ENCODE measurements at regions not wholly inside any gene's neighbourhood (a gene's known extent, or its start where the extent isn't known, plus 50 kb on each side); places are given as distances from the start of the nearest gene placed in this dataset.
"Not testable (repeated sequence)": the region's sequence is repeated elsewhere in the genome, so short reads cannot be mapped to it uniquely, and the experiment has no call there.

GRCh38 chr17:77796176-77796860 is 162.2 kb upstream of the TNRC6C start:
- no peak for DNase-seq (ENCODE audit: low spot score)

DNA sequence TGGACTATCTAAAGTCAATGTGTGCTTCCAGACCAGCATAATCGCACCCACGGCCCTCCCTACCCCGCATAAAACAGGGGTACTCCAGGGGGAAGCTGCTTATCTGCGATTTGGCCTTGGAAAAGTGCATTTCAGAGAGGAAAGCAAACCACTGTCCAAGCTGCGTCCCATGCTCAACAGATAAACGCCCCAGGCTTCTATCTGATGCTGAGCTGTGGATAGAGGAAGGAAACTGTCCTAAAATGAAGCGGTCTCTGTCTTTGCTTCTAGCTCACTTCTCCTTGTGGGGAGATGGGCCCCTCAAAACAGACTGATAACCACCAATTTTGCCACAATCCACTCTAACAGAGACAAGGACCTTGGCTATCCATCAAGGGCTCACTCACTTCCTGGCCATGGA is 160.5 kb upstream of the TNRC6C start:
- no peak for DNase-seq (ENCODE audit: low spot score)

- DNase-seq (ENCODE audit: low spot score), result no peak
Measured at GRCh38 chr17:77798481-77798880, 160.0 kb upstream of the TNRC6C start.

DNA sequence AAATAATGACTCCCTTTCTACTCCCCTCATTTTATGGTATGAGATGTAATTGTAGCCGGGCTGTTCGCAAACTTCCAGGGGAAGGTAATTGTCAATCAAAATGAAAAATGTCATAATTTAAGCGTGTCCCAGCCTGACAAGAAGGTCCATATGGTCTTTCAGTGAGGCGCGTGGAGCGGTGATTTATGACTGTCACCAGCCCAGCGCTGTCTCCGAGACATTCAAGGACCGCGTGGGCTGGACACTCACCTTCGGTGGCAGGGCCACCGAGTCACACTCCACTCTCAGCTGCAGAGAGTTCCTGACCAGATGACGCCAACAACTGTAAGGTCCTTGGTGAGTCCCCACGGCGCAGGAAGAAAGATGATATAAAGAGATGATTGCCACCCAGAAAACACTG is 157.7 kb upstream of the TNRC6C start:
- no peak for DNase-seq (ENCODE audit: low spot score)

GRCh38 chr17:77801545-77802332 is 156.8 kb upstream of the TNRC6C start:
- DNase-seq (ENCODE audit: low spot score), result no peak

GRCh38 chr17:77802333-77802615 is 156.2 kb upstream of the TNRC6C start:
- DNase-seq (ENCODE audit: low spot score), result no peak

DNA sequence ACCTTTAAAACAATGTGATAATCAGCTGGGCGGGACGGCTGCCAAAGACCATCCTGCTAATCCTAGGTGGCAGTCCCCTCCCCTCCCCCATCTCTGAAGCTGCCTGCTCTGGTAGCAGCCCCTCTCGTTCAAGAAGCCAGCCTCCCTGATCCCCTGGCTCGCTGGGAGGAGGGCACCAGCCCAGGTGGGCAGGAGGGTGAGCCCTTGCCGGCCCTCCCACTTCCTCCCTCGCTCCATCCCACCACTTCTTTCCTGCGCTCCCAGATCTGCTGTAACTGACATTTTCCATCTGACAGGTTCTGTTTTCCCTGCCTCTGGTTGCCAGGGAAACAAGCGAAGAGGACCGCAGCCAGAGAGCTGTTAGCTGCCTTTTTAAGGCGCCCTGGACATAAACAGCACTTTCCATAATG is 155.7 kb upstream of the TNRC6C start:
- DNase-seq (ENCODE audit: low spot score), result no peak

DNA sequence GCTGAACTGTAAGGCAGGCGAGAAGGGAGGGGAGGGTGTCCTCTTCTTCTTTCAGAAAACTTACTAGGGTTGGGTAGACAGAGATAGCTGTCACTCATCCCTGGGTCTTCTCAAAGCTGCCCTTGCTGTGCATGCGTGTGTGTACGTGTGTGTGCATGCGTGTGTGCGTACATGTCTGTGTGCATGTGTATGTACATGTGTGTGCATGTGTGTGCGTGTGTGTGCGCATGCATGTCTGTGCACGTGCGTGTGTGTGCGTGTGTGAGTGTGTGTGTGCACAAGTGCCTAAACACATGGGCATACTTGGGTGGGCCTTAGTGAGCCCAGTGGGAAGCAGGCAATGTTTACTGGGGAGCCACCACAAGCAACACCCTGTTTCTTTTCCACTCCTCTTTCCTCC is 154.8 kb upstream of the TNRC6C start:
- no peak for DNase-seq (ENCODE audit: low spot score)

DNA sequence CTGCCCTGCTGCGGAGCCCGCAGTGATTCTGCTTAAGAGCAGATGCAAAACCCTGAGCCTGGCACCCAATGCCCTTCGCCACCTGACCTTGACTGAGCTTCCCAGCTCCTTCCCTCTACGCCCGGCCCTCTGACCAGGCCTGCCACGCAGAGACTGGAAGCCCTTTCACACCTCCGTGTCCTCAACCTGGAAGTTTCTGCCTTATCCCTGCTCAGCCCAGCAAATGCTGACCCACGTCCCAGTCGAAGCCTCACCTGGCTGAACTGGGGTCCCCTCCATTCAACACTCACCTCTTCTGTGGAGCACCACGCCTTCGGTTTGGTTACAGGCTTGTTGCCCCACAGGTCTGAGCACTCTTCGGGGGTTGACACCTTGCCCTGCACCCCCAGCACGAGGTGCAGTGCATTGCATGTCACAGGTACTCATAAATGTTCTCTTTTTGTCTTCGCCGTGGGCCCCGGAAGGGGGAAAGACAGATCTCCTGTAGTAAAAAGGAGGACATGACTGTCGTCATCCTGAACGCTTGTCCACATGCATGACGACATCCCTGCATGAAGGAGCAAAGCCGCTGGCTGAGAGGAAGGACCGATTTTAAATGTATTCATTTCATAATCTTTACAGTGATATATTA is 153.6 kb upstream of the TNRC6C start:
- DNase-seq (ENCODE audit: low spot score), result no peak

- not testable (repeated sequence) for DNase-seq (ENCODE audit: low spot score)
Measured at GRCh38 chr17:77805970-77806369, 152.5 kb upstream of the TNRC6C start.

DNA sequence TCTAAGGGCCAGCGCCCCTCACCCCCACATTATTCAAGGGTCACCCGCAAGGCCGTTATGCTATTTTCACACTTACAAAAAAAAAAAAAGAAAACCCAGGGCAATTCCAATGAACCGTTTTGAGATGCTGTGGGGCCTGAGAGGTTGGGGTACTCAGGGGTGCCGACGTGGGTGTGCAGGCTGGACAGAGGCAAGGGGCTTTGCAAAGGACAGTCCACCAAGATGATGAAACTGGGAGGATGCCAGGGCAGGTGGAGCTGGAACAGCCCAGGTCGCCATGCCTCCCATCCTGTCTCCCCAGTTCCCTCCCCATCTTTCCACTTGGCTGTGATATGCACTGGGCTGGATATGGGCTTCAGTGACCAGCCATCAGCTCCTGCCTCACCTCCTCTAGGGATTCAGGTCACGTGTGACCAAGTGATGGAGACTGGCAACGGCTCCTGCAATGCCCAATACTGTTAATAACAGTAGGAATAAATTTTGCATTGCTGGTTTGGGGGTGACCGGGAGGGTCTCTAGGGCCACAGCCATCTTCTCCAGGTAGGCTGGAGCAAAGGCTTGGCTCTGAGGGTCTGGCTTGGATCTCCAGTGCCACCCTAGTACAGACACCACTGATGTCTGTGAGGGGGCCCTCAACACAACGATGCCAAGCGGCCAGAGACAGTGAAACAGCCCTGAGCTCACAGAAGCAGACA is 151.3 kb upstream of the TNRC6C start:
- no peak for DNase-seq (ENCODE audit: low spot score)

DNA sequence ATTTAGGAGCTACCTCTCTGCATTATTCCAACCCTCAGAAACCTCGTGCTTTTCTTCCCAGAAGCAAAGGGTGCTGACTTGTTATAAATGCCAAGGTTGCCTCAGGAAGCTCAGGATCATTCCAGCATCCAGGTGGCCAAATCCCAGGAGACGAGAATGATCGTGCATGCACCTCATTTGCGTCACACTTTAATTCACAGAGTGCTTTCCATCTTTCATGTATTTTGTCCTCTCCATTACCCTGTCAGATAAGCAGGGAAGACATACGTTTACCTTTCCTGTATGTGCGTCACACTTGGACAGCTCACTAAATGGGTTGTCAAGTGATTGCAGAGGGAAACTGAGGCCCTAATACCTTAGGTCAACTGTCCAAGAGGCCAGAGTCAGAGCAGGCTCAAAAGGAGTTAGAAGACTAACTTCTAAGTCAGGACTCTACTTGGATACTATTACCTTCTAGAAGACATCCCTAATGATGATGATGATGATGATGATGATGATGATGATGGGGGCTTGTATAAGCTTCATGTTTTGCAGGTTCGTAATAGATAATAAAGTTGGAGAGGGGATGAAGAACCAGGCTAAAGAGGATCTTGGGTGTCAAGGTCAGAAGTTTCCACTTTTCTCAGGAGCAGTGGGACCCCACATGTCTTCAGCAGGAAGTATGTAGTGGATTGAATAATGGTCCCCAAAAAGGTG is 150.6 kb upstream of the TNRC6C start:
- no peak for DNase-seq (ENCODE audit: low spot score)

DNA sequence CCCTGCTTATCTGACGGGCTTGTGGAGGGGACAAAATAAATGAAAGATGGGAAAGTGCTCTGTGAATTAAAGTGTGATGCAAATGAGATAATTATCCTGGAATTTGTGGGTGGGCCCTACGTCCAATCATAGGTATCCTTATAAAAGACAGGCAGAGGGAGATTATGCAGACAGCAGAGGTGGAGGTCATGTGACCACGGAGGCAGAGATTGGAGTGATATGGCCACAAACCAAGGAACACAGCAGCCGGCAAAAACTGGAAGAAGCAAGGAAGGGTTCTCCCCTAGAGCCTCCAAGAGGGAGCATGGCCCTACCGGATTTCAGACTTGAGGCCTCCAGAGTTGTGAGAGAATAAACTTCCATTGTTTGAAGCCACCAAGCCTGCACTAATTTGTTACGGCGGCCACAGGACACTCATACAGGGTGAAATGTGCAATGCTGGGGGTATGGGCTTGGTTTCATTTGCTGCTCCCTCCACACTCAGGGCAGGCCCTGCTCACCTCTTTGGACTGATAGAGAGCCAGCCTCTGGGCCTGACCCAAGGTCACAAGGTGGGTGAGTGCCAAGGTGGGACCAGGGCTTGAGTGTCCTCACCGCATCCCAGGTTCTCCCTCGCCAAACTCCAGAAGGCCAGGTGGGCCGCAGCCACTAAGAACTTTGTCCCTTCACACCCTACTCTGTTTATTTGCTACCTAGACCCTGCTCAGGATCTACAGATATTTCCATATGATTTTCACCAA is 149.6 kb upstream of the TNRC6C start:
- DNase-seq (ENCODE audit: low spot score), result no peak

- DNase-seq (ENCODE audit: low spot score), result no peak
Measured at GRCh38 chr17:77809814-77810213, 148.7 kb upstream of the TNRC6C start.

GRCh38 chr17:77810536-77810935 is 148.0 kb upstream of the TNRC6C start:
- peak; percentile 51 for DNase-seq (ENCODE audit: low spot score)

DNA sequence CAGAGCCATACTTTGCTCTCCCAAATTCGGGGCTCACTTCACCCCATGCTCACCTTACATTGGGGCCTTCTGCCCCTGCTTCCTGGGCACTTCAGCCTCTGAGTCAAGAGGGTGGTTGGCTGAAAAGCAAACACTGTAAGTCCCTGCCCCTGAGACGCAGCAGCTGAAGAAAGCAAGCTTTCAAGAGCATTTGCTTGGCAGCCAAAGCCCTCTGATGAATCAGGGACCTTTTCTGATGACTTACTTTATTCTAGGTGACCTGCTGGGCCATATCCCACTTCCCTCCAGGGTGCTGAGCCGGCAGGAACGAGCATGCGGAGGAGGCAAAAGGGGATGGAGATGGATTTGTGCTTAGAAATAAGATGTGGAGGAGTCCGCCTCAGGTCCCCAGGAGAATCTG is 147.0 kb upstream of the TNRC6C start:
- DNase-seq (ENCODE audit: low spot score), result no peak

GRCh38 chr17:77814091-77814772 is 144.3 kb upstream of the TNRC6C start:
- DNase-seq (ENCODE audit: low spot score), result no peak

DNA sequence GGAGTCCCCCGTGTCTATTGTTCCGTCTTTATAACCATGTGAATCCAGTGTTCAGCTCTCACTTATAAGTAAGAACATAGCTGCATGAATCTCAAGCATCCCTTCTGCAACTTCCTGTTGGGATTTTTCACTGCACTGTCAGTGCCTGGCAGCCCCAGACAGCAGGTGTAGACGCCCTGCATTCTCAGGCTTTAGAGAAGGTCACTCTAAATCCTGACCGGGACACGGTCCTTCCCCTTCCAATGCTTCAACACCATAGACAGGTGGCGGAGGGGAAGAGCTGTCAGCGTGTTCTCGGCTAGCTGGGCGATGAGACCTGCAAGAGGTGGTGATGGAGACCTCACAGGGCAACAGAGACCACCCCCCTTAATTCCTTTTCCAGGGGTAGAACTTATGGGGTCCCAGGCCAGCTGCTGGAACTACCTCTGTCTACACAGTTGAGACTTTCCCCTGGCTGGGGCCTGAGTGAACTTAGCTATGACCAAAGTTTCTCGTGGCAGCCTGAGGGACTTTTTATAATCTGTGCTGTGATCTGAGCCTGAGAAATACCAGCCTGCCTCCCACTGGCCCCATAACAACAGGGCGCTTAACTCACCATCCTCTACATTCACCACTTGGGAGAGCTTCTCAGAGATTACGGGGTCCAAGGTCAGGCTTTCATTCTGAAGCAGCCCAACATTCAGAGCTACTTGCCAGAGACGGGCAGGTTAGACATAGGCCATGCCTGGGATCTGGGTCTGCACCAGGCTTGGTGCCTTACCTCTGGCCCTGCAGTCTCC is 143.2 kb upstream of the TNRC6C start:
- no peak for DNase-seq (ENCODE audit: low spot score)

DNA sequence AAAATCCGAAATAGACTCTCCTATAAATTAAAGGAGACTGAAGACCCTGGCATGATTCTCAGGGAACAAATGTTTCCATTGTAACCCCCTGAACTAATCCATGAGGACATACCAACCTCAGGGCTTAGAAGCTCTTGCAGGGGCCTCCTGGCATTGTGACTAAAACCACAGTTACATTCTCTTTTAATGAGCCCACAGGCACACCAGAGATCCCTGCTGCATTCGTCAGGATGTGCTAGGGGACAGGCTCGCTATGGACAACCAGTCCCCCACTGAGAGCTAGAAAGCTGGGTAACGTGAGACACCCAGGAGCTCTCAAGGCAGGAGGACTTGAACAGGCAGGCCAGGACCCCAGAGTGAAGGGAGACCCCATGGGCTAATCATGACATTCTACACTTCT is 140.6 kb upstream of the TNRC6C start:
- DNase-seq (ENCODE audit: low spot score), result no peak

DNA sequence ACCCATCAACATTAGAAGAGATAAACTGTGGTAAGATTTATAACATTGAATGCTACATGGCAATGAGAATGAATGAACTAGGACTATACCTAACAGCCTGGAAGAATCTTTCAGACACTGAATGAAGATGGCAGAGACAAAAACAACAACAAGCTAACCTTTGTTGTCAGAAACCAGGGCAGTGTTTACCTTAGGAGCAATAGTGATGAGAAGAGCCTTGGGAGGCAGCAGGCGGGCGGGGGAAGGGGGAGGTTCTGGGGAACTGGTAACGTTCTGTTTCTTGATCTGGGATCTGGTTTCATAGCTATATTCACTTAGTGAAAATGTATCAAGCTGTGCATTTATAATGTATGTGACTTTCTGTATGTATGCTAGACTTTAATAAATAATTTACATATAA is 139.0 kb upstream of the TNRC6C start:
- DNase-seq (ENCODE audit: low spot score), result no peak

All from kidney capillary endothelial cell (primary cell).